NCI-H345 (cell line): ENCODE measurements at regions not wholly inside any gene's neighbourhood (a gene's known extent, or its start where the extent isn't known, plus 50 kb on each side); places are given as distances from the start of the nearest gene placed in this dataset.

Source experiments
- DNase-seq: peaks from one replicate; lab custom pipeline; 2025; lab: John Stamatoyannopoulos, UW

DNA sequence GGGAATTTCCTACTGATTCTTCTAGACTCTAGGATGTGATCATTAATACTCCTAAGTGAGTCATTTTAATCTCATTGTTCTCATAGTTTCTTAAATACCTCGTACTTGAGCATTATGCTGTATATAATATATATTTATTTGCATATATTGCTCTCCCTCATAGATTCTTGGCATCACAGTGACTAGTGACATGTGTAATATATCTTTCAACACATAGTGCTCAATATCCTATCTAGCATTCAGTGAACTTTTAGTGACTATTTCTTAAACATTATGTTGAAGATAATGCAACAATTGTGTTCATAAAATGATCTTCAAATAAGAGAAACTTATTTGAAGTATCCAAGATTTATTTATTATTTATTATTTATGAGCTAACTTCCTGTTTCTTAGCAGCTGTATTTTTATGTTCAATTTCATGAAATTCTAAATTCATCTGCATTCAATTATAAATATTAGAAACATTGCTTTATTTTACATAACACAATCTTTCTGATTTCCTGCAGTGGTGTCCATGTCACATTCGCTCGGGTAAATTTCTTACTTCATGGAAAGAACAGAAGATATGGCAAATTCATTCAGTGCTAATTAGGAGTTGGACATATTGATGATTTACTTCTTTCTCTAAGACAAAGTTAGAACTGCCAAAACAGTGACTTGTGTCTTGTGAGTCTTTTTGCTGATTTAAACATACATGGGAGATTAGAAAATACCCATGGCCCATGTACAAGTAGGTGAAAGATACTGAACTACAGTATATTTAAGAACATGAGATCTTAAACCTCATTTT, 1095.5 kb upstream of the IGFBP7 start:
- no peak for DNase-seq

DNA sequence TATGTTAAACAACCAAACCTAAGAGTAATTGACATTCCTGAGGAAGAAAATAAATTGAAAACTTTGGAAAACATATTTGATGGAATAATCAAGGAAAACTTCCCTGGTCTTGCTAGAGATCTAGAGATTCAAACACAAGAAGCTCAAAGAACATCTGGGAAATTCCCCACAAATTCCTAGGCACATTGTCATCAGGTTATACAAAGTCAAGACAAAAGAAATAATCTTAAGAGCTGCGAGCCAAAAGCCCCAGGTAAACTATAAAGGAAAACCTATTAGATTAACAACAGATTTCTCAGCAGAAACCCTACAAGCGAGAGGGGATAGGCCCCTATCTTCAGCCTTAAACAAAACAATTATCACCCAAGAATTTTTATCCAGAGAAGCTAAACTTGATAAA, 1082.0 kb upstream of the IGFBP7 start:
- no peak for DNase-seq

DNA sequence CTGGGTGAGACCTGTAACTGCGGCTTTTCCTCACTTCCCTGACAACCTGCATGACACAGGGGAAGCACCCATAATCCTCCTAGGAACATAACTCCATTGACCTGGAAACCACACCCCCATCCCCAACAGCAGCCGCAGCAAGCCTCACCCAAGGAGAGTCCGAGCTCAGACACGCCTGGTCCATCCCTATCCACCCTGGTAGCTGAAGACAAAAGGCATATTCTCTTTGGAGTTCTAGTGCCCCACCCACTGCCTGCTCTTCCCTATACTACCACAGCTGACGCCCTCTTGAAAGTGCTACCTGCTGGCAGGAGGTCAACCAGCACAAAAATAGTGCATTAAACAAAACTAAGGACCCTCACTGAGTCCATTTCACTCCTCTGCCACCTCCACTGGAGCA, 1080.9 kb upstream of the IGFBP7 start:
- DNase-seq: peak; percentile 59

DNA sequence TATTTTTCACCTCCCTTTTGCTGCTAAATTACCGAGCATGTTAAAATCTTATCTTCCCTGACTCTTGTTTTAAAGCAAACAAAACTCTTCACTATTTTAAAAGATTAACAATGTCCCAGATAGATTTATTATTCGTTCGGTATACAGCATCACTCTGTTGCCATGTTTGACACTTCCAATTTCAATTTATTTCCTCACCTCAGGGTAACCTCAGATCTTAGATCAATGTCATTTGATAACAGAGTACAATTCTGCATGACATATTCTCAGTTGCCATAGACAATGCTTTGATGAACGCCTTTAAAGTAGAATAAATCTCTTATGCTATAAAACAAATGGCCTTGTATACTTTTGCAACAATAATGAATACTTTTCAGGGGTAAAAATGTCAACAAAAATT, 1078.1 kb upstream of the IGFBP7 start:
- no peak for DNase-seq

DNA sequence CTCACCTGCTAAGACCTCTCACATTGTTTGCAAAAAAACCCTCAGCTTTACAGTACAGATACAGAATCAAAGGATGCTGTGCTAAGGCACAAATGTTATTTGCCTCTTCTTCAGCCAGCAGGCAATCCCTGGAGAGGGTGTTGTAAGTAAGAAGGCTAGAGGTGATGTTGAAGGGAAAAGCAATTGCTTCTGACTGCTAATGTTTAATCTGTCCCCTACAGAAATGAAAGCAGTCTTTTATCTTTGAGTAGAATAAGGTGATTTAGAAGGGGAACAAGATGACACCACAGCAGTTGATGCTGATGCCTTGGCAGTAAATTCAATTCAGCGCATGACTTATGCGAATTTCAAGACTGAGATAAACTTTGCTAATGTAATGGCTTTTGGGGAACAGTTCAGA, 1064.8 kb upstream of the IGFBP7 start:
- DNase-seq: no peak

DNA sequence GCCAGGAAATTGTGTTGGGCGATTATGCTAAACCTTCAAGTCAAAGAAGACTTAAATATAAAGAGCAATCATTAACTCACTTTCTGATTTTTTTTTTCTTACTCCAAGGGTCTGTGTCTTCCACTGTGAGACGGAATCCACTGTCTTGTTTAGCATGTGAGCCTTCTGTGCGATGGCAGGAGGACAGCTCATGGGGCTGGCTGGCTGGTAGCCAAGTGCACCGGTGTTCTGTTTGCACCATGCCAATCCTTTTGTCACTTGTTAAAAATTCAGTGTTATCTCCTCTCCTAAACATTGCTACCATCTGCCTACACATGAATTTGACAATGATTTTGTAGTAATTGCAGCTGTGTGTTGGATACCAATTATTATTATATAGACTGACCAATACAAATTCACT, 1056.3 kb upstream of the IGFBP7 start:
- DNase-seq: peak; percentile 52

DNA sequence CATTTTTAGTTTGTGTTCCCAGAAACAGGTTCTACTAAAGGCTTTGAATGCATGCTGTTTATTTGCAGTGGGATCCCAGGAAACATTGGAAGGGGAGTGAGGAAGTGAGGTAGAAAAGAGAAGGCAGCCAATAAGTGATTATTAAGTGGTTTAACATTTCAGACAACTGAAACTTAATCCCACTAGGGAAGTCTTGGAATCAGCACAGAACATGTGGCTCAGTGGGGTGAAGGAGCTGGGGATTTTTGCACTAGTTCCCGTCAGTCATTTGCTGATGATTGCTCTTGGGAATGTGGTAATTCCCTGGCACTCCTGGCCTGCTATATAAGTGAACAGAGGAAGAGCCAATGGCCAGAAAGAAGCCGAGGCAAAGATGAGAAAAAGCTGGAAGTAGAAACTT, 1053.0 kb upstream of the IGFBP7 start:
- no peak for DNase-seq

DNA sequence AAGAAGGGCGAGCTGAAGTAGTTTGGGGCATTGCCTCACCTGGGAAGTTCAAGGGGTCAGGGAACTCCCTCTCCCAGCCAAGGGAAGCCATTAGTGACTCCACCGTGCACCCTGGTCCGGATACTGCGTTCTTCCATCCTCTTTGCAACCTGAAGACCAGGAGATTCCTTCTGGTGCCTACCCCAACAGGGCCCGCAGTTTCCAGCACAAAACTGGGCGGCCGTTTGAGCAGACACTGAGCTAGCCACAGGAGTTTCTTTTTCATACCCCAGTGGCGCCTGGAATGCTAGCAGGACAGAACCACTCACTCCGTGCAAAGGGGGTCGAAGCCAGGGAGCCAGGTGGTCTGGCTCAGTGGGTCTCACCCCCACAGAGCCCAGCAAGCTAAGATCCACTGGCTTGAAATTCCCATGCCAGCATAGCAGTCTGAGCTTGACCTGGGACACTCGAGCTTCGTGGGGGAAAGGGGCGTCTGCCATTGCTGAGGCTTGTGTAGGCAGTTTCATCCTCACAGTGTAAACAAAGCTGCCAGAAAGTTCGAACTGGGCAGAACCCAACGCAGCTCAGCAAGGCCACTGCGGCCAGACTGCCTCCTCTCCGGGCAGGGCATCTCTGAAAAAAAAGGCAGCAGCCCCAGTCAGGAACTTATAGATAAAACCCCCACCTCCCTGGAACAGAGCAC, 1039.4 kb upstream of the IGFBP7 start:
- no peak for DNase-seq

DNA sequence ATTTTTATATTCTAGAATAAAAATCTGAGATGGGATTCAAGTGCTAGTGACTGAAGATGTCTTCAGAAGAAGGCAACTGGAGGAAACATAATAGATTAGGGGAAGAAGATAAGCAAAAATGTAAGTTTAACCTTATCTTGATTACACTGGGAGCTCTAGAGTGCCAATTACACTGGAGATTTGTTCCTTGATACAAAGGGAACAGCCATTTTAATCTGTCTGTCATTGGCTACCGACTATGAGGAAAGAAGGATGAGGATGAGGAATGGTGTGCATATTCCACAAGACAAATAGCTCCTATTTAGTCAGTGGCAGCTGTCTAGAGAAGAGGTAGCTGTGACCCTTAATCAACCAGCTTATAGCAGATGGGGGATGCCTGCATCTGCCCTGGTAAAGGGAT, 1034.5 kb upstream of the IGFBP7 start:
- no peak for DNase-seq

DNA sequence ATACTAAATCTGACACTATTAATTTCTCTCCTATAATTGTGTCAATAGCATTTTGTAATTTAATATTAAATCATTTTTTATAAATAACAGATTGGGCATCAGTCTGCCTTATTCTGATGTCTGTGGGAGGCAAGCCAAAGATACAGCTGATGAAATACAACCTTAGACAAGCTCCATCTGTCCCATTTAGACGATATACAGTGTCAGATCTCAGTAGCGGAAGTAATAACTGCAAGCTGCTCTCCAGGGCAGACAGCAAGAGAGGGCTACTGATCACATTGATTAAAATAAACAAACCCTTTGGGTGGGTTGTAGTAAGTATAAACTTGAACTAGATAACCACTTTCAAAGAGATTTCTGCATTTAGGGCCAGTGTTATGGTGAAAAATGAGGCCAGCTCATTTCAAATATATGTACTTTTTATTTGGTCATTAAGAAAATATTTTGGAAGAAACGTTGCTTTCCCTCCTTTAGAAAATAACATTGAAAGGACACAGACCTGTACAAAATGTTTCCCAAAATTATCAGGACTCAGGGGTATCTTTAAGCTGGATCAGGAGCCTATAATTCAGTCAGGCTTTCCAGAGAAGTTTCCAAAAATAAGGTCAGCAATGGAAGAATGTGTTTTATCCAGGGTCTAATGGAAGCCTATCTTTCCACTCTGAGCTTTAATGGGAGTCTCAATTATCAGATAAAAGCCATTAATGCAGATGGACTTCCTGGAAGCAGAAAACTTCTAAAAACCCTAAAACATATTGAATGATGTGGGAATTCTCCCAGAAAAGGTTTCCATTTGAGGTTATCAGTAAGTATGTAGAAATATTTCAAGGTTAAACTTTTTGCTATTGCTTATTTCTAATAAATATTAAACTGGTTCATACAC, 1028.8 kb upstream of the IGFBP7 start:
- no peak for DNase-seq

DNA sequence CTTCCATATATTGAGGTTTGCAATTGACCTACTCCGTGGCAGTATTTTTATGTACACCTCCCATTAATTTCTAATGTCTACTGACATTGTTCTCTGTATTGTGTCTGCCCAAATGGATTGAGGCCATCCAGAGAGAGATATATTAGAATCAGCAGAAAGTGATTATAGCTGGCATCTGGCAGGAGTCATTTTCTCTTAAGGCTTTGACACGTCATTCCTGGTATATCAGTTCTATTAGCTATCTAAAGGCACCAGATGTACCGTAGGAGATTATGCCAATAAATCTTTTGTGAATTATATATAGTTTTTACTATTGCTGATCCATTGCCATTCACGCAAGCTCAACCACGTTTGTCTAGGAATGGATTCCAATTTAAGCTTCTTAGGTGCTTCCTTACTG, 1026.4 kb upstream of the IGFBP7 start:
- no peak for DNase-seq

DNA sequence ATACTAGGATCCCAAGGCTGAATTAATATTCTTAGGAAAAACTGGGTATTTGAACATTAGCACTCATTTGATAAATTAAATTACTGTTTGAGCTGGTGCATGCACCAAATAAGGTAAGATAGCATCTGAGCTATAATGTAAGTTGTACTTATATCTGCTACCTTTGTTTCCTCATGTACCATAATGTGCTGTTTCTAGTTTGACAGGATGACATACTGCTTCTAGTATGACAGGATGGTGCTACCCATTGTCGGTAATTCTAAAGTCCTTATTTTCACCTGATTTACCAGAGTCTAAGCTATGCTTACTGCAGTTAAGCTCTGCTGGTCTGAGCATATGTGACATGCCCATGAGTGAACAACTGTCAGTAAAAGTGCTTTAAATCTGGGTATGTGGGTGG, 1017.5 kb upstream of the IGFBP7 start:
- no peak for DNase-seq

DNA sequence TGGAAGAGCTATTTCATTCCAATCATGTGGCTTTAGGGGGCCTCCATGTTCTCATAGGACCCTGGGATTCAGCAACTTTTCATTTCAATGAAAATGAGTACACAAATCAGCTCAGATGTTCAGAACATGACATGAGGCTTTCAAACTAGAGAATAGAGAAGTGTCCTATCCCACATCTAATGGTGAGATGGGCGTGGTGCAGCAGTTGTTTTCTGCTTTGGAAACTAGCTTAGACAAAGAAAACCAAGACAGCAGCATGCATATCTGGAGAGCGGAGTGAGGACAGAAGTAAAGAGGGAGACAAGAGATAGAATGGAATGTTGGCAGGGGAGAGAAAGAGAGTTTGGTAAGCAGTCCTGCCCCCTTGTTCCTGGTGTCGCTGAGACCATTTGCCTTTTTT, 1009.1 kb upstream of the IGFBP7 start:
- DNase-seq: no peak

DNA sequence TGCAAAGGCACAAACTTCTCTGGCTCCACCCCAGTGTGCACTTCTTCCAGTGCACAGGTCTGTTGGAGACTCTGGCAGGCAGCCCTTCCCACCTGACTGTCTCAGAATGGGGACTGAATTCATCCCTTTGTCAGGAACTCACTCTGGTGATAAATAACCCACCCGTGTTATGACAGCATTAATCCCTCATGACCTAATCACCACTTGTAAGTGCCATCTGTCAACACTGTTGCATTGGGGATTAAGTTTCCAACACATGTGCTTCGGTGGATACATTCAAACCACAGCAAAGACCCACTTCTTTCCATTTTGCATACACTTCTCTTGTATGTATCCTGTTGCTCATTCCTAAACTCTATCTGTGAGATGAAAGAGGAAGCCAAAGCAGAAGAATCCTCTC, 1002.9 kb upstream of the IGFBP7 start:
- DNase-seq: no peak

DNA sequence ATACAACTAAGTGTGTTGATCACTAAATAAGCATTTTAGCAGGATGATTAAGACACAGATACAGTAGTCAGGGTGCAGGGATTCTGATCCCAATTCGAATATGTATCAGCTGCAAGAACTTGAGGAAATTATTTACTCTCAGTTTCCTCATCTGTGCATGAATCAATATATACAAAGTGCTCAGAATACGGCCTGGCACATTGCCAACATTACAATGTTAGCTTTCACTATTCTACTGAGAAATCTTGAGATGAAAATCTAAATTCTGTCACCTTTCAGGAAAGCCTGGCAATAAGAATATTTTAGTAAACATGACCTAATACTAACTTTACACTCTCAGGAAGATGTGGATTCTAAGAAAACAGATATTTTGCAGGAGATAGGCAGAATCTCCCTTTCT, 1001.6 kb upstream of the IGFBP7 start:
- DNase-seq: no peak

DNA sequence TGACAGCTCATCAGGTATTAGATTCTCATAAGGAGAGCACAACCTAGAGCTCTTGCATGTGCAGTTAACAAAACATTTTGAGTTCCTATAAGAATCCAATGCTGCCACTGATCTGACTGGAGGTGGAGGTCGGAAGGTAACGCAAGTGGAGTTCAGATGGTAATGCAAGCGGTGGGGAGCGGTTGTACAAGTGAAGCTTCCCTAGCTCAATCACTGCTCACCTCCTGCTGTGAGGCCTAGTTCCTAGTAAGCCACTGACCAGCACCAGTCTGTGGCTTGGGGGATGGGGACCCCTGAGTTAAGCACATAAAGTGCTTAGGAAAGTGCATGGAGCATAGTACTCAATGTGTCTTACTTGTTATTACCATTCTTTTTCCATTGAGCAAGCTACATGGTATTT, 983.2 kb upstream of the IGFBP7 start:
- DNase-seq: no peak

DNA sequence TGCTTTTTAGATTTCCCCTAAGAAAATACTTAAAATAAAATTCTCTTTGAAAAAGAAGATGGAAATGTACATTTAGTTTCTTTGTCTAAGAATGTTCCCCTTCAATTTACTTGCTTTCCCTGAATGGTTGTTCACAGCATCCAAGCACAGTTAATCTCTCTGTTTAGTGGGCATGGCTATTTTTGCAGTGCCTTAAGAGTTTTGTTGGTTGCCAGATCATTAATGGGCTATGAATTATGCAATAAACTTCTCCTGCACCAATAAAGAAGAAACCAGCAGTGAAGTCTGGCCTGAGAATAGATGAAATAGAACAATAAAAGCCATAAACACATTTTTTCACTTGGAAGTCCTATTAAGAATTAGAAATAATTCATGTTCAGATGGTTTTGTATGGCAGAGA, 980.4 kb upstream of the IGFBP7 start:
- no peak for DNase-seq

DNA sequence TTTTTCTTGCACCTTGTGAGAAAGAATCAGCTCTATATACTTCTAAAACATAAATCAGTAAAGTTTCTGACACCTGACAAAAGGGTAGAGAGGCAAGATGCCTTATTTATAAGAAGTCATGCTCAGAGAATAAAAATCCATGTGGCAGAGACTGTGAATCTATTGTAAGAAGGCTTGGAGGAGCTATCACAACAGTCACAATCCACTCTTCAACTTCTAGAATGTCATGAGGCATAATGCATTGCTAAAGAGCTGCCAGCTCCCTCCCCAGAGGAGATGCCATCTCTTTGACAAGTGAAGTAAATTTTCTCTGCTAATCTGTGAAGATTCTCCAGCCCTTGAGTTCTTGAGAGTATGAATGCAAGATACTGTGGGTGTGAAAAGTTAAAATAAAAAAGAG, 971.2 kb upstream of the IGFBP7 start:
- no peak for DNase-seq

DNA sequence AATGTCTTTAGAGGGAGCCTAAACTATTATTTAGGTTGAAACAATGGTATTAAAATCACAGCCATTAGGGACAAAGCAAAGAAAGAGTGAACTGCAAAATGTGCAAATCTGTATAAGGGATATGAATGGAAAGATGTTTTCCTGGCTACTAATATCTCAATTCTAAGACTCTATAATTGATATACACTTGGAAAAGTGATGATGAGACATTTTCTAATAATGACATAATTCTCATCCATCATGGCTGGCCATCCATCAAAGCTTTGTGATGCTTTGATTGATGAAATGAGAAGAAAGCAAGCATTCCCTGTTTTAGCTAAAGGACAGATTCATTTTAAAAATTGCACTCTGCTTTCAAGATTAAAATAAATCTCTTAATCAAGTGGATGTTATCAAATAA, 965.5 kb upstream of the IGFBP7 start:
- no peak for DNase-seq

DNA sequence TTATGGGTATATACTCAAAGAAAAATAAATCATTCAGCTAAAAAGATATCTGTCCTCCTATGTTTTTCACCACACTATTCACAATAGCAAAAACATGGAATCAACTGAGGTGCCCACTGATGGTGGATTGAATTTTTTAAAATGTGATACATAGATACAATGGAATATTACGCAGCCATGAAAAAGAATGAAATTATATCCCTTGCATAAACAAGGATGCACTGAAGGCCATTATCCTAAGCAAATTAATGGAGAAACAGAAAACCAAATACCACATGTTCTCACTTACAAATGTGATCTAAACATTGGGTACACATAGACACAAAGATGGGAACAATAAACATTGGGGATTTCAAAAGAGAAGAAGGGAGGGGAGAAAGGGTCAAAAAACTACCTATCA, 964.2 kb upstream of the IGFBP7 start:
- no peak for DNase-seq

DNA sequence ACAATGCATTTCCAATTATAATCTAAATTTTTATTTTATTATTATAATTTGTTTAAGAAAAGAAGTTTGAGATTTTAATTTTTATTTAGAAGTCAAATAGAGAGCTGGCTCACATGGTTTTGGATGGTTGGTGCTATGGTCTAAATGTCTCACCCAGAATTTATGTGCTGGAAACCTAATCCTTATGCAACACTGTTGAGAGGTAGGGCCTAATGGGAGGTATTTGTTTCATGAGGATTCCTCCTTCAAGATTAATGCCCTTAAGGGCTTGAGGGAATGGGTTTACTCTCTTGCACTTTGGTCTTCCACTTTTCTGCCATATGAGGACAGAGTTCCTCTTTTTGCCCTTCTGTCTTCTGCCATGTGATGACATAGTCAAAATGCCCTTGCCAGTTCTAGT, 960.5 kb upstream of the IGFBP7 start:
- no peak for DNase-seq

DNA sequence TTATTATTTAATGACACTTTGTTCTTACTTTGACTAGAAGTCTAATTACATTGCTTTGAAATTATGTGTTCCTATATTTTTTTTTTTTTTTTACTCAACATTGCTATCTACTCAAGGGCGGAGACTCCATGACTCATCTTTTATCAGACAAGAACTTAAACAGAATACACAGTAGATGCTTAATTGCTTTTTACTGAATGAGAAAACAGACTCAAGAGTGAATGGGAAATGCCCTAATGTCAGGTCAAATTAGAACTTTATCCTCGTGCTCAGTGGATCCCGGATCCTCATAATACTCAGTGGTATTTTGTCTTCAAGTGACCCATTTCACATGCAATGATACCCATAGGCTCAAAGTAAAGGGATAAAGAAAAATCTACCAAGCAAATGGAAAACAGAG, 954.5 kb upstream of the IGFBP7 start:
- no peak for DNase-seq
